Ishikawa (cell line): ENCODE measurements at regions not wholly inside any gene's neighbourhood (a gene's known extent, or its start where the extent isn't known, plus 50 kb on each side); places are given as distances from the start of the nearest gene placed in this dataset.

Experiments used
- TCF12 ChIP-seq: IDR thresholded peaks from 2 replicates; pipeline ENCODE4 v1.6.1; 2012; ENCODE audit warnings: low read depth
- TEAD4 ChIP-seq: IDR thresholded peaks from 2 replicates; pipeline ENCODE4 v1.6.1; 2012

- no peak for TF ChIP-seq TEAD4
- no peak for TF ChIP-seq TCF12
Observed at GRCh38 chr17:77061669-77062068, 79.1 kb upstream of the SEC14L1 start.
